A673 (cell line): ENCODE measurements at regions not wholly inside any gene's neighbourhood (a gene's known extent, or its start where the extent isn't known, plus 50 kb on each side); places are given as distances from the start of the nearest gene placed in this dataset.

Source experiments
- BruUV-seq: library from RNA; stranded (reverse); fragments of 400-500 nt; replicated peaks from 2 replicates; lab custom pipeline; 2021; lab: Mats Ljungman, UMichigan
- CTCF ChIA-PET: fragments of 300-600 bp; sonication (Branson Sonifier 250); formaldehyde crosslinking; loops from one replicate; lab custom pipeline; 2022; ENCODE audit warnings: antibody characterized with exemption; lab: Charles Lee
- POLR2A ChIA-PET: fragments of 300-600 bp; sonication (Branson Sonifier 250); formaldehyde crosslinking; loops from one replicate; lab custom pipeline; 2022; ENCODE audit warnings: antibody characterized with exemption; ENCODE audit not compliant: low non-redundant PET; lab: Charles Lee
- DNase-seq: peaks from one replicate; pipeline ENCODE4 v3.0.0-alpha.2; 2015; ENCODE audit warnings: low spot score
- H3K27ac ChIP-seq: fragments of 200-600 bp; sonication (generic); 2 replicates; pipeline ENCODE4 v1.5.1; 2016; ENCODE audit warnings: mixed run types, low read depth, mild to moderate bottlenecking, mixed read lengths, antibody characterized with exemption, low read length; ENCODE audit not compliant: poor library complexity, severe bottlenecking
- H3K27me3 ChIP-seq: fragments of 200-600 bp; sonication (generic); replicated peaks from 2 replicates; pipeline ENCODE4 v1.6.1; 2017; ENCODE audit warnings: mixed run types, low read depth, mild to moderate bottlenecking, mixed read lengths, antibody characterized with exemption, low read length; ENCODE audit not compliant: insufficient read depth, poor library complexity
- H3K36me3 ChIP-seq: fragments of 200-600 bp; sonication (generic); 2 replicates; pipeline ENCODE4 v1.6.1; 2016; ENCODE audit warnings: mixed run types, mild to moderate bottlenecking, mixed read lengths, antibody characterized with exemption, low read length; ENCODE audit not compliant: insufficient read depth, poor library complexity, severe bottlenecking
- H3K4me1 ChIP-seq: fragments of 200-600 bp; sonication (generic); 2 replicates; pipeline ENCODE4 v1.6.1; 2017; ENCODE audit warnings: mixed run types, mild to moderate bottlenecking, mixed read lengths, antibody characterized with exemption, low read length; ENCODE audit not compliant: insufficient read depth, poor library complexity, severe bottlenecking
- H3K4me3 ChIP-seq: fragments of 200-600 bp; sonication (generic); 2 replicates; pipeline ENCODE4 v1.5.1; 2016; ENCODE audit warnings: low read depth, mixed run types, mild to moderate bottlenecking, mixed read lengths, low read length; ENCODE audit not compliant: poor library complexity, severe bottlenecking
- H3K9me3 ChIP-seq: fragments of 200-600 bp; sonication (generic); 2 replicates; pipeline ENCODE4 v1.6.1; 2016; ENCODE audit warnings: mixed run types, low read depth, mild to moderate bottlenecking, mixed read lengths, antibody characterized with exemption, low read length; ENCODE audit not compliant: poor library complexity, severe bottlenecking
- EZH2 ChIP-seq: fragments of 200-600 bp; sonication (generic); IDR thresholded peaks from 2 replicates; pipeline ENCODE4 v1.6.1; 2017; ENCODE audit warnings: borderline replicate concordance, low read depth, mild to moderate bottlenecking, mixed read lengths, antibody characterized with exemption, low read length; ENCODE audit not compliant: poor library complexity, severe bottlenecking
- intact Hi-C: fragments of 100-400 bp; cut with micrococcal nuclease; formaldehyde crosslinking; loops from one replicate; pipeline ENCODE4 v1.10.0; 2022; ENCODE audit not compliant: unreplicated experiment
- TF ChIP-seq, protein P1 (sequence below): fragments of 300-800, 200-600 bp; sonication (generic); conservative IDR thresholded peaks from 2 replicates; pipeline ENCODE4 v1.5.1; 2017; ENCODE audit warnings: low read depth, mild to moderate bottlenecking, antibody characterized with exemption, low read length, moderate library complexity, mixed read lengths

GRCh38 chr21:38979271-38980121 is 173.8 kb downstream of the ETS2 start:
- ChIA-PET CTCF (no interaction called here), POLR2A (no interaction called here)
- no peak for DNase-seq
- no peaks in the 10 kb centered on the region for H3K36me3 ChIP-seq
- no peak for TF ChIP-seq EZH2
- TF ChIP-seq, protein P1, sequence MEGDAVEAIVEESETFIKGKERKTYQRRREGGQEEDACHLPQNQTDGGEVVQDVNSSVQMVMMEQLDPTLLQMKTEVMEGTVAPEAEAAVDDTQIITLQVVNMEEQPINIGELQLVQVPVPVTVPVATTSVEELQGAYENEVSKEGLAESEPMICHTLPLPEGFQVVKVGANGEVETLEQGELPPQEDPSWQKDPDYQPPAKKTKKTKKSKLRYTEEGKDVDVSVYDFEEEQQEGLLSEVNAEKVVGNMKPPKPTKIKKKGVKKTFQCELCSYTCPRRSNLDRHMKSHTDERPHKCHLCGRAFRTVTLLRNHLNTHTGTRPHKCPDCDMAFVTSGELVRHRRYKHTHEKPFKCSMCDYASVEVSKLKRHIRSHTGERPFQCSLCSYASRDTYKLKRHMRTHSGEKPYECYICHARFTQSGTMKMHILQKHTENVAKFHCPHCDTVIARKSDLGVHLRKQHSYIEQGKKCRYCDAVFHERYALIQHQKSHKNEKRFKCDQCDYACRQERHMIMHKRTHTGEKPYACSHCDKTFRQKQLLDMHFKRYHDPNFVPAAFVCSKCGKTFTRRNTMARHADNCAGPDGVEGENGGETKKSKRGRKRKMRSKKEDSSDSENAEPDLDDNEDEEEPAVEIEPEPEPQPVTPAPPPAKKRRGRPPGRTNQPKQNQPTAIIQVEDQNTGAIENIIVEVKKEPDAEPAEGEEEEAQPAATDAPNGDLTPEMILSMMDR: no peak
- no peaks in the 10 kb centered on the region for H3K27me3 ChIP-seq
- intact Hi-C loops: no loop called here
- no peaks in the 10 kb centered on the region for H3K9me3 ChIP-seq
- H3K27ac ChIP-seq: no peak overlapping the region
- no peak overlapping the region for H3K4me3 ChIP-seq
- BruUV-seq: no TSS peak
- H3K4me1 ChIP-seq: no peaks in the 10 kb centered on the region

GRCh38 chr21:38976900-38977299 is 171.2 kb downstream of the ETS2 start:
- Histone ChIP-seq H3K4me1 (no peaks in the 10 kb centered on the region), H3K9me3 (no peaks in the 10 kb centered on the region), H3K27ac (no peak overlapping the region), H3K36me3 (no peaks in the 10 kb centered on the region), H3K4me3 (no peak overlapping the region), H3K27me3 (no peaks in the 10 kb centered on the region)
- intact Hi-C loops: no loop called here
- BruUV-seq: no TSS peak
- POLR2A ChIA-PET: no interaction called here
- no peak for DNase-seq
- CTCF ChIA-PET: no interaction called here
- TF ChIP-seq EZH2: no peak
- TF ChIP-seq, protein P1: no peak

DNA sequence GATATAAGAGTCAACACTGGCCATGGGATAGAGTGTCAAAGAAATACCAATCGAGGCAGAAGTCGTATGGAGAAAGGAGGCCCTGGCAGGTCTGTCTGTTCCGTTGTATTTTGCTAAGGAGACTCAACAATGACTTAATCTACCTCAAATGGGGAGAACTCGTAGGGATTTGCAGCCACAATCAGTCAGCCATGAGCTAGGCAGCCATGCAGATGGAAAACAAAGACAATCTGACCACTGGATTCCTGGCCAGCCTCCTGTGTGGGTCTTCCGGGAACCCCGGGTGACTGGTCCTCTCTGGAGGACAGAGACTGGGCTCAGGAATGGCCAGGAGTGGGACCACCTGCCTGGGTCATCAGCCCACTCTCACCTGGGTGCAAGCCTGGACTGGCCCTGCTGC is 167.8 kb downstream of the ETS2 start:
- POLR2A ChIA-PET: no interaction called here
- H3K27me3 ChIP-seq: no peaks in the 10 kb centered on the region
- no peaks in the 10 kb centered on the region for H3K4me1 ChIP-seq
- H3K27ac ChIP-seq: no peak overlapping the region
- no peaks in the 10 kb centered on the region for H3K9me3 ChIP-seq
- no peaks in the 10 kb centered on the region for H3K36me3 ChIP-seq
- H3K4me3 ChIP-seq: no peak overlapping the region
- intact Hi-C loops: no loop called here
- TF ChIP-seq, protein P1: no peak
- TF ChIP-seq EZH2: no peak
- DNase-seq: no peak
- CTCF ChIA-PET: no interaction called here
- no TSS peak for BruUV-seq
